ENCODE measurements at regions not wholly inside any gene's neighbourhood (a gene's known extent, or its start where the extent isn't known, plus 50 kb on each side); places are given as distances from the start of the nearest gene placed in this dataset.

- Histone ChIP-seq H3K4me3 (no peak overlapping the region), H3K4me1 (ENCODE audit: control insufficient read depth in 5 of 5, insufficient read depth in 5 of 5, low read length in 5 of 5) (no peaks in the 10 kb centered on the region), H3K36me3 (ENCODE audit: control insufficient read depth in 4 of 4, insufficient read depth in 4 of 4, low read length in 4 of 4) (no peaks in the 10 kb centered on the region), H3K9me3 (ENCODE audit: control insufficient read depth in 4 of 4, insufficient read depth in 3 of 4, low read length in 3 of 4) (no peaks in the 10 kb centered on the region), H3K27ac (ENCODE audit: low read depth in 1 of 2, low read length in 1 of 2) (no peak overlapping the region), H3K9ac (ENCODE audit: insufficient read depth in 1 of 2, low read length in 2 of 2) (no peak overlapping the region), H3K27me3 (ENCODE audit: control insufficient read depth in 3 of 3, insufficient read depth in 3 of 3, low read length in 2 of 3) (no peaks in the 10 kb centered on the region)
- DNase-seq (no peak), ATAC-seq (ENCODE audit: insufficient read depth, low FRiP score) (no peak)
- TF ChIP-seq CTCF (IDR thresholded peaks at IDR 0.05; ENCODE audit: control extremely low read depth, extremely low read depth), result no peak
- 97 to 98% methylated on average over 1 of the region's 1 CpG for WGBS, 2 donors
Measured at GRCh38 chr12:45633733-45634132, 95.8 kb upstream of the ARID2 start.

GRCh38 chr12:45634273-45634917 lies 95.1 kb upstream of the ARID2 start:
- WGBS, 2 donors, result 85 to 90% methylated on average over 6 of the region's 6 CpGs
- no peaks in the 10 kb centered on the region for H3K36me3 ChIP-seq (ENCODE audit: control insufficient read depth in 4 of 4, insufficient read depth in 4 of 4, low read length in 4 of 4)
- ATAC-seq (ENCODE audit: insufficient read depth, low FRiP score), result no peak
- H3K27ac ChIP-seq (ENCODE audit: low read depth in 1 of 2, low read length in 1 of 2), result no peak overlapping the region
- no peaks in the 10 kb centered on the region for H3K9me3 ChIP-seq (ENCODE audit: control insufficient read depth in 4 of 4, insufficient read depth in 3 of 4, low read length in 3 of 4)
- no peaks in the 10 kb centered on the region for H3K4me1 ChIP-seq (ENCODE audit: control insufficient read depth in 5 of 5, insufficient read depth in 5 of 5, low read length in 5 of 5)
- DNase-seq, result no peak
- no peaks in the 10 kb centered on the region for H3K27me3 ChIP-seq (ENCODE audit: control insufficient read depth in 3 of 3, insufficient read depth in 3 of 3, low read length in 2 of 3)
- H3K4me3 ChIP-seq, result no peak overlapping the region
- TF ChIP-seq CTCF (IDR thresholded peaks at IDR 0.05; ENCODE audit: control extremely low read depth, extremely low read depth), result no peak
- H3K9ac ChIP-seq (ENCODE audit: insufficient read depth in 1 of 2, low read length in 2 of 2), result no peak overlapping the region

GRCh38 chr12:45637242-45637641 lies 92.3 kb upstream of the ARID2 start:
- no peak for TF ChIP-seq CTCF (IDR thresholded peaks at IDR 0.05; ENCODE audit: control extremely low read depth, extremely low read depth)
- Histone ChIP-seq H3K4me3 (no peak overlapping the region), H3K9me3 (ENCODE audit: control insufficient read depth in 4 of 4, insufficient read depth in 3 of 4, low read length in 3 of 4) (no peaks in the 10 kb centered on the region), H3K27ac (ENCODE audit: low read depth in 1 of 2, low read length in 1 of 2) (no peak overlapping the region), H3K9ac (ENCODE audit: insufficient read depth in 1 of 2, low read length in 2 of 2) (no peak overlapping the region), H3K4me1 (ENCODE audit: control insufficient read depth in 5 of 5, insufficient read depth in 5 of 5, low read length in 5 of 5) (no peaks in the 10 kb centered on the region), H3K27me3 (ENCODE audit: control insufficient read depth in 3 of 3, insufficient read depth in 3 of 3, low read length in 2 of 3) (no peaks in the 10 kb centered on the region), H3K36me3 (ENCODE audit: control insufficient read depth in 4 of 4, insufficient read depth in 4 of 4, low read length in 4 of 4) (no peaks in the 10 kb centered on the region)
- ATAC-seq (ENCODE audit: insufficient read depth, low FRiP score), result no peak
- WGBS, 2 donors, result 86 to 92% methylated on average over 2 of the region's 2 CpGs
- no peak for DNase-seq

- H3K4me3 ChIP-seq, result no peak overlapping the region
- H3K27me3 ChIP-seq (ENCODE audit: control insufficient read depth in 3 of 3, insufficient read depth in 3 of 3, low read length in 2 of 3), result no peaks in the 10 kb centered on the region
- WGBS, 2 donors, result 87 to 91% methylated on average over 1 of the region's 1 CpG
Measured at GRCh38 chr12:45637706-45638105, 91.8 kb upstream of the ARID2 start.

More at GRCh38 chr12:45637706-45638105, 91.8 kb upstream of the ARID2 start:
- no peak for DNase-seq
- no peak for ATAC-seq (ENCODE audit: insufficient read depth, low FRiP score)
- Histone ChIP-seq H3K4me1 (ENCODE audit: control insufficient read depth in 5 of 5, insufficient read depth in 5 of 5, low read length in 5 of 5) (no peaks in the 10 kb centered on the region), H3K36me3 (ENCODE audit: control insufficient read depth in 4 of 4, insufficient read depth in 4 of 4, low read length in 4 of 4) (no peaks in the 10 kb centered on the region), H3K9ac (ENCODE audit: insufficient read depth in 1 of 2, low read length in 2 of 2) (no peak overlapping the region), H3K9me3 (ENCODE audit: control insufficient read depth in 4 of 4, insufficient read depth in 3 of 4, low read length in 3 of 4) (no peaks in the 10 kb centered on the region), H3K27ac (ENCODE audit: low read depth in 1 of 2, low read length in 1 of 2) (no peak overlapping the region)
- TF ChIP-seq CTCF (IDR thresholded peaks at IDR 0.05; ENCODE audit: control extremely low read depth, extremely low read depth), result no peak
